ENCODE measurements at regions not wholly inside any gene's neighbourhood (a gene's known extent, or its start where the extent isn't known, plus 50 kb on each side); places are given as distances from the start of the nearest gene placed in this dataset.

DNA sequence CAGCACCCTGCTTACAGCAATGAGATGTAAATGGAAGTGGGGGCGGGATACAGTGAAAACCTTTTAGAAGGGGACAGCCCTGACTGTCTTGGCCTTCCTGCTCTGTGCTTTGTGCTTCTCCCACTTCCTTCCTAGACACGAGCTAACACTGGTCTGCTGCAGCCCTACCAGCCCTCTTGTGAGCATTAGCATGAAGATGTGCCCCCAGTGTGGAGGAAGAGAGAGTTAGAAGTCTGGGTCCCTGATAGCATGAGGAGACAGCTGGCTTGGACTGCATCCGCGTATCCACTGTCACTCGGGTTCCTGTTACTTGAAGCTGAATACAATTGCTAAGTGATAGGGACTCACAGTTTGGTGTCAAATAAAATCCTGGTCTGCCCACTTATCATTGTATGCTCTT is 248.1 kb upstream of the SOX5 start (continued):
- no peak for TF ChIP-seq HMGA2 (CRISPR knock-in tag; IDR thresholded peaks at IDR 0.05)
- TF ChIP-seq ZNF416 (CRISPR knock-in tag; IDR thresholded peaks at IDR 0.05) = no peak
- no peak for TF ChIP-seq SP1 (CRISPR knock-in tag; conservative IDR thresholded peaks at IDR 0.05)
- no peak for TF ChIP-seq ZNF232 (CRISPR knock-in tag; IDR thresholded peaks at IDR 0.05)

- Mint-ChIP-seq H3K9me3 (no peaks in the 10 kb centered on the region), H3K27ac (no peak overlapping the region), H3K27me3 (ENCODE audit: low read depth) (no peaks in the 10 kb centered on the region), H3K4me1 (peaks cover 10% of the 10 kb centered on the region), H3K36me3 (no peaks in the 10 kb centered on the region), H3K4me3 (no peak overlapping the region)
- no peak for ATAC-seq
- no peak for DNase-seq (ENCODE audit: low spot score)
- ChIA-PET POLR2A (interaction anchor here (0.6 kb wide), 1 partner anchor 207 kb away, joined by 3 read pairs; no protein-coding TSS in a partner anchor), CTCF (no interaction called here)
- TF ChIP-seq NR1H2 (CRISPR knock-in tag; IDR thresholded peaks at IDR 0.05) = no peak
- TF ChIP-seq ATF3 (CRISPR knock-in tag; conservative IDR thresholded peaks at IDR 0.05) = no peak
- TF ChIP-seq SP1 (CRISPR knock-in tag; conservative IDR thresholded peaks at IDR 0.05) = no peak
- no peak for TF ChIP-seq KAT7 (CRISPR knock-in tag; IDR thresholded peaks at IDR 0.05; ENCODE audit: borderline replicate concordance)
- no peak for TF ChIP-seq RORB (CRISPR knock-in tag; IDR thresholded peaks at IDR 0.05)
- TF ChIP-seq SMAD3 (CRISPR knock-in tag; IDR thresholded peaks at IDR 0.05; ENCODE audit: borderline replicate concordance) = no peak
- no peak for TF ChIP-seq CBFB (CRISPR knock-in tag; IDR thresholded peaks at IDR 0.05; ENCODE audit: low read depth)
- TF ChIP-seq, protein P1, sequence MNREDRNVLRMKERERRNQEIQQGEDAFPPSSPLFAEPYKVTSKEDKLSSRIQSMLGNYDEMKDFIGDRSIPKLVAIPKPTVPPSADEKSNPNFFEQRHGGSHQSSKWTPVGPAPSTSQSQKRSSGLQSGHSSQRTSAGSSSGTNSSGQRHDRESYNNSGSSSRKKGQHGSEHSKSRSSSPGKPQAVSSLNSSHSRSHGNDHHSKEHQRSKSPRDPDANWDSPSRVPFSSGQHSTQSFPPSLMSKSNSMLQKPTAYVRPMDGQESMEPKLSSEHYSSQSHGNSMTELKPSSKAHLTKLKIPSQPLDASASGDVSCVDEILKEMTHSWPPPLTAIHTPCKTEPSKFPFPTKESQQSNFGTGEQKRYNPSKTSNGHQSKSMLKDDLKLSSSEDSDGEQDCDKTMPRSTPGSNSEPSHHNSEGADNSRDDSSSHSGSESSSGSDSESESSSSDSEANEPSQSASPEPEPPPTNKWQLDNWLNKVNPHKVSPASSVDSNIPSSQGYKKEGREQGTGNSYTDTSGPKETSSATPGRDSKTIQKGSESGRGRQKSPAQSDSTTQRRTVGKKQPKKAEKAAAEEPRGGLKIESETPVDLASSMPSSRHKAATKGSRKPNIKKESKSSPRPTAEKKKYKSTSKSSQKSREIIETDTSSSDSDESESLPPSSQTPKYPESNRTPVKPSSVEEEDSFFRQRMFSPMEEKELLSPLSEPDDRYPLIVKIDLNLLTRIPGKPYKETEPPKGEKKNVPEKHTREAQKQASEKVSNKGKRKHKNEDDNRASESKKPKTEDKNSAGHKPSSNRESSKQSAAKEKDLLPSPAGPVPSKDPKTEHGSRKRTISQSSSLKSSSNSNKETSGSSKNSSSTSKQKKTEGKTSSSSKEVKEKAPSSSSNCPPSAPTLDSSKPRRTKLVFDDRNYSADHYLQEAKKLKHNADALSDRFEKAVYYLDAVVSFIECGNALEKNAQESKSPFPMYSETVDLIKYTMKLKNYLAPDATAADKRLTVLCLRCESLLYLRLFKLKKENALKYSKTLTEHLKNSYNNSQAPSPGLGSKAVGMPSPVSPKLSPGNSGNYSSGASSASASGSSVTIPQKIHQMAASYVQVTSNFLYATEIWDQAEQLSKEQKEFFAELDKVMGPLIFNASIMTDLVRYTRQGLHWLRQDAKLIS (CRISPR knock-in tag; IDR thresholded peaks at IDR 0.05; ENCODE audit: borderline replicate concordance) = no peak
Observed at GRCh38 chr12:24195063-24195462, 245.6 kb upstream of the SOX5 start.

GRCh38 chr12:24191117-24191516 is 241.6 kb upstream of the SOX5 start:
- Mint-ChIP-seq H3K27me3 (ENCODE audit: low read depth) (no peaks in the 10 kb centered on the region), H3K36me3 (no peaks in the 10 kb centered on the region), H3K27ac (no peak overlapping the region), H3K9me3 (no peaks in the 10 kb centered on the region), H3K4me3 (no peak overlapping the region), H3K4me1 (no peaks in the 10 kb centered on the region)
- ChIA-PET POLR2A (no interaction called here), CTCF (no interaction called here)
- DNase-seq (ENCODE audit: low spot score) = no peak
- no peak for ATAC-seq
- no peak for TF ChIP-seq ATF3 (CRISPR knock-in tag; conservative IDR thresholded peaks at IDR 0.05)
- TF ChIP-seq TP53 (CRISPR knock-in tag; IDR thresholded peaks at IDR 0.05) = no peak
- TF ChIP-seq SP1 (CRISPR knock-in tag; conservative IDR thresholded peaks at IDR 0.05) = no peak
- TF ChIP-seq, protein P1 (CRISPR knock-in tag; IDR thresholded peaks at IDR 0.05; ENCODE audit: borderline replicate concordance) = no peak
- no peak for TF ChIP-seq NFE2L1 (CRISPR knock-in tag; IDR thresholded peaks at IDR 0.05)
- no peak for TF ChIP-seq ZNF317 (CRISPR knock-in tag; IDR thresholded peaks at IDR 0.05; ENCODE audit: borderline replicate concordance, low read depth)
- TF ChIP-seq FOXJ3 (CRISPR knock-in tag; IDR thresholded peaks at IDR 0.05; ENCODE audit: borderline replicate concordance) = no peak

Measured in WTC11 (cell line).